HEK293T (cell line): ENCODE measurements at regions not wholly inside any gene's neighbourhood (a gene's known extent, or its start where the extent isn't known, plus 50 kb on each side); places are given as distances from the start of the nearest gene placed in this dataset.

Source experiments
- ARNT ChIP-seq: fragments of 450-650 bp; IDR thresholded peaks from 2 replicates; pipeline ENCODE4 v1.6.1; 2017; ENCODE audit warnings: mild to moderate bottlenecking
- BHLHE40 ChIP-seq: fragments of 450-650 bp; IDR thresholded peaks from 2 replicates; pipeline ENCODE4 v1.6.1; 2016; ENCODE audit warnings: mild to moderate bottlenecking, moderate library complexity, borderline replicate concordance
- CTBP1 ChIP-seq: fragments of 450-650 bp; IDR thresholded peaks from 2 replicates; pipeline ENCODE4 v1.6.1; 2016; ENCODE audit warnings: borderline replicate concordance
- ELF4 ChIP-seq: fragments of 450-650 bp; IDR thresholded peaks from 2 replicates; pipeline ENCODE4 v1.6.1; 2017; ENCODE audit warnings: antibody characterized with exemption
- FOXA1 ChIP-seq: fragments of 450-650 bp; IDR thresholded peaks from 2 replicates; pipeline ENCODE4 v1.6.1; 2016; ENCODE audit warnings: mild to moderate bottlenecking
- FOXK2 ChIP-seq: fragments of 450-650 bp; IDR thresholded peaks from 2 replicates; pipeline ENCODE4 v1.6.1; 2016; ENCODE audit warnings: mild to moderate bottlenecking
- FOXM1 ChIP-seq: fragments of 450-650 bp; IDR thresholded peaks from 2 replicates; pipeline ENCODE4 v1.6.1; 2017; ENCODE audit warnings: mild to moderate bottlenecking, borderline replicate concordance
- L3MBTL2 ChIP-seq: fragments of 450-650 bp; conservative IDR thresholded peaks from 2 replicates; pipeline ENCODE4 v1.6.1; 2016; ENCODE audit warnings: mild to moderate bottlenecking
- LEF1 ChIP-seq: fragments of 450-650 bp; IDR thresholded peaks from 2 replicates; pipeline ENCODE4 v1.6.1; 2017; ENCODE audit warnings: mild to moderate bottlenecking, borderline replicate concordance
- NFRKB ChIP-seq: fragments of 450-650 bp; IDR thresholded peaks from 2 replicates; pipeline ENCODE4 v1.6.1; 2016; ENCODE audit warnings: mild to moderate bottlenecking, moderate library complexity
- SP1 ChIP-seq: fragments of 450-650 bp; IDR thresholded peaks from 2 replicates; pipeline ENCODE4 v1.6.1; 2017
- SUZ12 ChIP-seq: fragments of 450-650 bp; IDR thresholded peaks from 2 replicates; pipeline ENCODE4 v1.6.1; 2016; ENCODE audit warnings: mild to moderate bottlenecking
- TARDBP ChIP-seq: fragments of 450-650 bp; IDR thresholded peaks from 2 replicates; pipeline ENCODE4 v1.6.1; 2016
- ZNF384 ChIP-seq: fragments of 450-650 bp; IDR thresholded peaks from 2 replicates; pipeline ENCODE4 v1.6.1; 2016

- TF ChIP-seq SP1 = no peak
- no peak for TF ChIP-seq SUZ12
- no peak for TF ChIP-seq BHLHE40
- TF ChIP-seq TARDBP = no peak
- TF ChIP-seq ARNT = no peak
- TF ChIP-seq FOXM1 = no peak
- no peak for TF ChIP-seq L3MBTL2
- TF ChIP-seq NFRKB = no peak
- no peak for TF ChIP-seq FOXK2
- TF ChIP-seq FOXA1 = no peak
- TF ChIP-seq ZNF384 = no peak
- no peak for TF ChIP-seq ELF4
- TF ChIP-seq LEF1 = no peak
- TF ChIP-seq CTBP1 = no peak
Observed at GRCh38 chr5:27474395-27474794, 436.0 kb upstream of the CDH9 start.
